ENCODE measurements at regions not wholly inside any gene's neighbourhood (a gene's known extent, or its start where the extent isn't known, plus 50 kb on each side); places are given as distances from the start of the nearest gene placed in this dataset.
A peak's percentile ranks its signal among the peaks of the same experiment; 100 is the strongest.

DNA sequence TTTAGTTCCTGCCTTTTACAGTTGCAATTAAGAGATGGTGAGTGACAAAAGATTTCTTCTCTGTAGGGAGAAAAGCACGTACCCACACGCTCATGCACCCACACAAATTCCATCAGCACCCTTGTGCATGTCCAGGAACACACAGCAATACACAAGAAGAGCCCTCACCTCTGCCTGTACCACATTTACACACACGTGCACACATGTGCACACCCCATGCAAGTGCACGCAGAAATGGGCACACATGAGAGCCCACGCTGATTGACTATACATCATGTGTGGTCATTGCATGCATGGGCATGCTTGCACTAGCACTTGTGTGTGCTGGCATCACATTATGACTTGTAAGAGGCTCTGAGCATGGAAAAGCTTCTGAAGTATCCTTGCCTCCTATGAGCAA is 70.5 kb downstream of the SERPINA3 start:
- H3K4me1 ChIP-seq (ENCODE audit: low read depth), result no peaks in the 10 kb centered on the region
- TF ChIP-seq, protein P1, sequence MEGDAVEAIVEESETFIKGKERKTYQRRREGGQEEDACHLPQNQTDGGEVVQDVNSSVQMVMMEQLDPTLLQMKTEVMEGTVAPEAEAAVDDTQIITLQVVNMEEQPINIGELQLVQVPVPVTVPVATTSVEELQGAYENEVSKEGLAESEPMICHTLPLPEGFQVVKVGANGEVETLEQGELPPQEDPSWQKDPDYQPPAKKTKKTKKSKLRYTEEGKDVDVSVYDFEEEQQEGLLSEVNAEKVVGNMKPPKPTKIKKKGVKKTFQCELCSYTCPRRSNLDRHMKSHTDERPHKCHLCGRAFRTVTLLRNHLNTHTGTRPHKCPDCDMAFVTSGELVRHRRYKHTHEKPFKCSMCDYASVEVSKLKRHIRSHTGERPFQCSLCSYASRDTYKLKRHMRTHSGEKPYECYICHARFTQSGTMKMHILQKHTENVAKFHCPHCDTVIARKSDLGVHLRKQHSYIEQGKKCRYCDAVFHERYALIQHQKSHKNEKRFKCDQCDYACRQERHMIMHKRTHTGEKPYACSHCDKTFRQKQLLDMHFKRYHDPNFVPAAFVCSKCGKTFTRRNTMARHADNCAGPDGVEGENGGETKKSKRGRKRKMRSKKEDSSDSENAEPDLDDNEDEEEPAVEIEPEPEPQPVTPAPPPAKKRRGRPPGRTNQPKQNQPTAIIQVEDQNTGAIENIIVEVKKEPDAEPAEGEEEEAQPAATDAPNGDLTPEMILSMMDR (IDR thresholded peaks at IDR 0.05), result no peak
- no peaks in the 10 kb centered on the region for H3K36me3 ChIP-seq (ENCODE audit: low read depth)
- DNase-seq (no peak), ATAC-seq (no peak)
- no peak overlapping the region for H3K4me3 ChIP-seq
- intact Hi-C loops (cut with DNase I, micrococcal nuclease), result no loop called here
- no peaks in the 10 kb centered on the region for H3K9me3 ChIP-seq

DNA sequence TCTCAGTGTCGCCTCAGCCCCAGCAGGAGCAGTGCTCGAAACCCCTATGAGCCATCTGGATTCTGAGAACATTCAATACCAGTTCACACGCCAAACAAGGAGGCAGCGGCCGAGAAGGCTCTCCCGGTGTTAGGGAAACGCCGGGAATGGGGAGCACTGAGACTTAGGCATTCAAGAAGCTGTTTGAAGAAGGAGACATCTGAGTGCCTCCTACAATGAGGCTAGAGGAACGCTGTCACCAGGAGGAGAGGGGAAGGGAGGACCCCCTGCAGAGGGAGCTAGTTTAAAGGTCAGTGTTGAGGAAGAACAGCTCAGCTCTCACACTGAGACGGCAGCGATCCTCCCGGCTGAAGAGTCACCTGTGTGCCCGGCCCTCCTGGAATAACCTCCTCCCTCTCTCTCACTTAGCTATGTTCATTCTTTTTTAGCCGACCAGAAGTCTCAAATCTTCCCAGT is 69.9 kb downstream of the SERPINA3 start:
- DNase-seq, result no peak
- H3K4me3 ChIP-seq, result no peak overlapping the region
- no peaks in the 10 kb centered on the region for H3K9me3 ChIP-seq
- ATAC-seq, result no peak
- TF ChIP-seq, protein P1 (IDR thresholded peaks at IDR 0.05), result no peak
- H3K4me1 ChIP-seq (ENCODE audit: low read depth), result no peaks in the 10 kb centered on the region
- intact Hi-C loops (cut with DNase I, micrococcal nuclease), result no loop called here
- H3K36me3 ChIP-seq (ENCODE audit: low read depth), result no peaks in the 10 kb centered on the region

DNA sequence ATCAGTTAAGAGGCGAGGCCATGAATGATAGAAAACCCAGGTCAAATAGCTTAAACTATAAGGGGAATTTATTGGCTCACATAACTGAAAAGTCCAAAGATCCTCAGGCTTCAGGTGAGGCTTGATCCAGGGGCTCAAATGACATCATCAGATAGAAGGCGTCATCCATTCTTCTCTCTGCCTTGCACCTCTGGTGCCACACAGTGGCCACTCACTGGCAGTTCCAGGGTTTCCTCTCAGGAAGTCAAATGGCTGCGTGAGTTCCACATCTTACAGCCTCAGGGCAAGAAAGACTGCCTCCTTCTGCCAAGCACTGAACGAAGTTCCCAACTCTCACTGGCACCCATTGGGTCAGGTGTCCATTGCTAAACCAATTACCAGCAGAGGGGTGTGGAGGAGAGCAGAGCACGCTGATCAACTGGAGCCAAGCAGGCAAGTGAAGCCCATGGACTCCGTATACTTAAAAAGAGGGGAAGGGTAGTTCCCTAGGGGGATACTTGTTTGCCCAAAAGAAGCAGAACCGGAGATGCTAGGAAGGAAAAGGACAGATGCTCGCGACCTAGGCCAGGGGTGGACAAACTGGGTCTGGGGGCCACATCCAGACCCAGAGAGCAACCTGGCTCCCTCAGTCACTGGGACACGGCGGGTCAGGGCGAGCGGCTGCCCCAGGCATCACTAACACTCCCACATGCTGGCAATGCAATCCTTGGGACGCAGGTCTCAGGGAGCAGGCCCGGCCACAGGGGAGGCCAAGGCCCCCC is 69.3 kb downstream of the SERPINA3 start:
- Histone ChIP-seq H3K4me3 (no peak overlapping the region), H3K9me3 (no peaks in the 10 kb centered on the region), H3K36me3 (ENCODE audit: low read depth) (no peaks in the 10 kb centered on the region), H3K4me1 (ENCODE audit: low read depth) (no peaks in the 10 kb centered on the region)
- intact Hi-C loops (cut with DNase I, micrococcal nuclease), result no loop called here
- TF ChIP-seq, protein P1 (IDR thresholded peaks at IDR 0.05), result no peak
- ATAC-seq (peak; percentile 75), DNase-seq (peak in 1 of 3 donors; percentile 15)

DNA sequence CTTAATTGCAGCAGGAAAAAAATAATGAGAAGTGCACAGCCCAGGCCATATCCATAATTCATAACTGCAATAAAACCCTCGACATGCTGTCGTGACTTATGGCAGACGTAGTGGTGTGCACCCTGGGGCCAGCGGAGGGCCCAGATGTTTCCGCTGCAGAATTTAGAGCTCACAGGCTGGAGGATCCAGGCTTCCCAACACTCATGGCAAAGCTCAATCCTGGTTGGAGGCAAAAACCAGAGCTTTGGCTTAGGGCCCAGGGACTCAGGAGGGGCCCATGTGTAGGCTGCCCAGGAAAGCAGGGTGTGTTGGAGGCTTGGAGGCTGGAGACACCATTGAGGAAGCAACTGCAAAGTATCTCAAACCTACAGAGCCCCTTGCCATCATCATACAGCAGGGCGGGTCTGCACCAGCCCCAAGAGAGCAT is 68.7 kb downstream of the SERPINA3 start:
- H3K36me3 ChIP-seq (ENCODE audit: low read depth), result no peaks in the 10 kb centered on the region
- intact Hi-C loops (cut with DNase I, micrococcal nuclease), result no loop called here
- no peak overlapping the region for H3K4me3 ChIP-seq
- no peaks in the 10 kb centered on the region for H3K9me3 ChIP-seq
- DNase-seq, result no peak
- no peaks in the 10 kb centered on the region for H3K4me1 ChIP-seq (ENCODE audit: low read depth)
- peak; percentile 10 for ATAC-seq
- TF ChIP-seq, protein P1 (IDR thresholded peaks at IDR 0.05), result no peak

DNA sequence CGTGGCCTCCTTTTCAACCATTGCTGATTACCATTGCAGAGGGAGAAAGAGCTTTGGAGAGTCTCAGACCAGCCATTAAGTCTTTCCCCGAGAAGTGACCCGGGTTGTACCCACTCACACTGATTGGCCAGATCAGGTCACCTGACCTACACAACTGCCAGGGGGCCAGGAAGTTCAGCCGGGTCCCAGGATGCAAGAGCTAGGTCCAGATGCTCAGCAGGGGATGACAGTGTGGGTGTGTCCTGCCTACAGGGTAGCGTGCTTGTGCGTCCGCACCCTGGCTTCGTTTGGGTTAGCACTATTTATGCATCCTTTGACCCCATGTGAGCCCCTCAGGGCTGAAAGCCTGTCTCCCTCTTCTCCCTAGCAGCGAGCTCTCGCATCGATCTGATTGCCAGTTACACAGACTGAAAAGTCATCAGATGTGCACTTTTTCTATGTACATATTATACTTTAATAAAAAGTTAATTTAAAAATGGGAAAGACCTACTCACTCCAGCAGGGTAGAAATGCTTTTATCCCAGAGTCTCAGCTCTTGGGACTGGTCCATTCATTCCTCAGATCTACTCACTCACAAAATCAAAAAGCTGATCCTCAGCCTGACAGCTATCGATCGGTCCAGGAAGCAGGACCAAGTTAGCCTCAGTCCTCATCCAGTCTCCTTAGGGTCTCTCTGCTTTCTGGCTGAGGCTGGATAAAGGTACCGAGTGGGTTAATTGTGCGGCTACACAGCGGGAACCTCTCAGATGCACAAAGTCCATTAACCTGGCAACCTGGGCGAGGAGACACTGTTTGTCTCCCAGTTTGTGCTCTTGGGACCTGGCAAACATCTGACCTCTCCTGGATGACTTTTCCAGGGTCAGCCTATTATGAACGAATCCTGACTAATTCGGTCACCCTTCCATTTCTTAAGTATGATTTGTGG is 68.0 kb downstream of the SERPINA3 start:
- Histone ChIP-seq H3K4me1 (ENCODE audit: low read depth) (no peaks in the 10 kb centered on the region), H3K9me3 (no peaks in the 10 kb centered on the region), H3K36me3 (ENCODE audit: low read depth) (no peaks in the 10 kb centered on the region), H3K4me3 (no peak overlapping the region)
- ATAC-seq (no peak), DNase-seq (no peak)
- intact Hi-C loops (cut with DNase I, micrococcal nuclease), result no loop called here
- TF ChIP-seq, protein P1 (IDR thresholded peaks at IDR 0.05), result no peak

Data from mucosa of descending colon (tissue), 3 donors.